Fibroblast of mammary gland (primary cell): ENCODE measurements at regions not wholly inside any gene's neighbourhood (a gene's known extent, or its start where the extent isn't known, plus 50 kb on each side); places are given as distances from the start of the nearest gene placed in this dataset.

Source experiments
- DNase-seq: peaks from one replicate; pipeline ENCODE4 v3.0.0-alpha.2; 2010; ENCODE audit warnings: low read depth
- H3K4me3 ChIP-seq: 2 replicates; pipeline ENCODE4 v1.5.1; 2011; ENCODE audit warnings: low read depth, mild to moderate bottlenecking, low read length, moderate library complexity; ENCODE audit not compliant: control insufficient read depth
- TF ChIP-seq, protein P1 (sequence below): conservative IDR thresholded peaks from 2 replicates; pipeline ENCODE4 v1.5.1; 2011; ENCODE audit warnings: low read depth, low read length, inconsistent platforms; ENCODE audit not compliant: control insufficient read depth, insufficient read depth

DNA sequence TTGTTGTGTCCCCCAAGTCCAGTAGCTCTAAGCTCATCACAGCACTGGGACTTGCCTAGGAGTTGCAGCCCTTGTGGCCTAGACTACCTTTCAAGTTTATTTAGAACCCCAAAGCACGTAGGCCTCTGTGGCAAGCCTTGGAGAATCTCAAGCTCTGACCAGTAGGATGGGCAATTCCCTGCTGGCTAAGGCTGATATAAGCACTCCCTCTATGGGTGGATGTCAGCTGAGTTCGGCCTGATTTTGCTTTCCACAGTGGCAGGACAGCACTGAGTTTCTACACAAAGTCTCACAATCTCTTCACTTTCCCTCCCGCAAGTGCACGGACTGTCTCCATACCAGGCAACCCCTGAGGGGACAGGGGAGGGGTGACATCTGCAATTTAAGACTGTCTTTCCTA, 886.4 kb upstream of the LRRN3 start:
- no peak for DNase-seq
- H3K4me3 ChIP-seq: no peak overlapping the region
- TF ChIP-seq, protein P1, sequence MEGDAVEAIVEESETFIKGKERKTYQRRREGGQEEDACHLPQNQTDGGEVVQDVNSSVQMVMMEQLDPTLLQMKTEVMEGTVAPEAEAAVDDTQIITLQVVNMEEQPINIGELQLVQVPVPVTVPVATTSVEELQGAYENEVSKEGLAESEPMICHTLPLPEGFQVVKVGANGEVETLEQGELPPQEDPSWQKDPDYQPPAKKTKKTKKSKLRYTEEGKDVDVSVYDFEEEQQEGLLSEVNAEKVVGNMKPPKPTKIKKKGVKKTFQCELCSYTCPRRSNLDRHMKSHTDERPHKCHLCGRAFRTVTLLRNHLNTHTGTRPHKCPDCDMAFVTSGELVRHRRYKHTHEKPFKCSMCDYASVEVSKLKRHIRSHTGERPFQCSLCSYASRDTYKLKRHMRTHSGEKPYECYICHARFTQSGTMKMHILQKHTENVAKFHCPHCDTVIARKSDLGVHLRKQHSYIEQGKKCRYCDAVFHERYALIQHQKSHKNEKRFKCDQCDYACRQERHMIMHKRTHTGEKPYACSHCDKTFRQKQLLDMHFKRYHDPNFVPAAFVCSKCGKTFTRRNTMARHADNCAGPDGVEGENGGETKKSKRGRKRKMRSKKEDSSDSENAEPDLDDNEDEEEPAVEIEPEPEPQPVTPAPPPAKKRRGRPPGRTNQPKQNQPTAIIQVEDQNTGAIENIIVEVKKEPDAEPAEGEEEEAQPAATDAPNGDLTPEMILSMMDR: no peak

DNA sequence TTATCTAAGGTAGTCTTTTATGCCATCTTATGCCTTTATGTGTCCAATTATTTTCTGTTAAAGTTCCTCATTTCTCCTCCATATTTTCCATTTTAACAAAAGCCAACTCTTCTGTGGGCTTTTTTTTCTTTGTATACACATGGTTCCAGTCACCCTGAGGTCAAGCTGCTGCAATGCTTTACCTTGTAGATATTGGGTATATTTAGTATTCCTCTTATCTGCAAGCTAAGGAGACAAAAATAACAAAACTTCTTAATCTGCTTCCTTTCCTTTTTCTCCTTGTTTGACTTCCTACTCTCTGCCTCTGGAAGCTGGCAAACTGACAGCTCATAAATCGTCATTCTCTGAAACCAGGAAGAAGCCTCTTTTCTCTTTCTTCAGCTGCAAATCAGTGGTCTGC, 885.0 kb upstream of the LRRN3 start:
- TF ChIP-seq, protein P1: no peak
- no peak overlapping the region for H3K4me3 ChIP-seq
- no peak for DNase-seq

DNA sequence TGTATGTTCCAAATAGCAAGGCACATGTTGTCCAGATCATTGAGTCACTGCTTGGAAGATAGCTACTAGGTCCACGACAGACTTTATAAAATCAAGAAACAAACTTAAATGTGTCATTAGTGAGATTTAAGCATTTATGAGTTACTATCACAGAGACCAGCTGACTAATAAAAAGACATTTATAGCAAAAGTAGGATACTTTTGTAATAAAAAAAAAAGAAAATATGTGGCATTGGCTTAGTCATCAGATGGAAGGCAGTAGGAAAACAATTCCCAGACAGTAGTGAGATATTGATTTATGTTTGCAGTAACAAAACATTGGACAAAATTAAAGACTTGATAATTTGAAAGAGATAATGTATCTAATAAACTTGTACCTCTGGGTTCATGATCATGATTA, 881.0 kb upstream of the LRRN3 start:
- no peak overlapping the region for H3K4me3 ChIP-seq
- TF ChIP-seq, protein P1: no peak
- DNase-seq: no peak

DNA sequence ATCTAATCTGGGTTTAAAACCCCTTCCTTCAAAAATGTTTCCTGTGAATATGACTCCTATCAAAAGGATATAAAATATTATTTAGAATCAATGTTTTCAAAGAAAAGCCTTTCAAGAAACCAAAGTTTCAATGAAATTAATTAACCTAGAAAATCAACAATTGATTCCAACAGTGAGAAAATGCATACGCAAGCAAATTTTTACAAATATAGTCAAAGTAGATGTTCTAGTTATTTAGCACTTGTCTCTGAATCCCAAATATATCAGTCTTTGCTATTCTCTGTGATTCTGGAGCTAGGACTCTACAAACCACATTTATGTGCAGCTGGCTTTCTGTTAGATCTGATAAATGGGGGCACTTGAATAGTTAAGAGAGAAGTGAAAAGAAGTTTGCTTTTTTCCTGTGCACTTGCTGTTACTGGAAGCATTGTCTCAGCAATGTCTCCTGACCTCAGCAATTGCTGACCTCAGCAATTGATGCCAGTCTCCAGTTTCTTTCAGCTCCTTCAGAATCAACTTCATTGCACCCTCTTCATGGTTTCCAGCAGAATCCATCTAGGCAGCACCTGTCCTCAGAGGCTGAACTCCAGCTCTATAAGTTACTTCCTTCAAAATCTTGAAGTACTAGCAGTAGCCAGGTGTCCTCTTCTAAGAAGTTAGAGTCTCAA, 879.9 kb upstream of the LRRN3 start:
- H3K4me3 ChIP-seq: no peak overlapping the region
- DNase-seq: no peak
- TF ChIP-seq, protein P1: no peak

DNA sequence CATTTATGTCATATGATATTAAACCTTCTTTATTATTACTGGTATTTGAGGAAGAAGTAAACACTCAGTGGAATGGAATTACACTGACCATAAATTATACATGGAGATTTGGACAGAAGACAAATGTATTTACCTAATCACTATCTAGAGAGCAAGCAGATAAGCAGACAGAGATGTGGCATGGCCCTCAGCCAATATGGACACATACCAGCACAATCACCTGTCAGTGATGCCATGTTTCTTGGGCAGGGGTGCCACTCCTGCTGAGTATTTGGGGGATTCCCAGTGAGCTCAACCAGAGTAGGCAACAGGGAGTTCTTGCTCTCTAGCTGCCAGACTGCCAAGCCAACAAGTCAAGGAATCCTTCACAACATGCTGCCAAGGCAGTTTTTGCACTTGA, 866.3 kb upstream of the LRRN3 start:
- TF ChIP-seq, protein P1: no peak
- no peak overlapping the region for H3K4me3 ChIP-seq
- no peak for DNase-seq

DNA sequence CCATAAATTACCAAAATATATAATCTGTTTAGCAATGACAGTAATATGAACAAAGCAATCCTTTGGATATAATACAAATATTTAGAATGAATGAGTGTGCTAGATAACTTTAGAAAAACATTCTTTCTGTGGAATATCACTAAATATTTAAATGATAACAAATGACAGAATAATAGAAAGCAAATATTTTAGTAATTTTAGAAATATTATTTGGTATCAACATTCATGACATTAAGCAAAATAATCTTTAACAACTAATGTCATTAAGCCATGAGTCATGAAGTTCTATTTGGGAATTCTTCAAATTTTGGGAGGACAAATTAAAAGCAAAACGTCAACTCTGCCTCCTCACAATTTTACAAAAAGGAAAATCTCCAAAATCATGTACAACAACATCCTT, 844.8 kb upstream of the LRRN3 start:
- no peak overlapping the region for H3K4me3 ChIP-seq
- no peak for DNase-seq
- TF ChIP-seq, protein P1: no peak

DNA sequence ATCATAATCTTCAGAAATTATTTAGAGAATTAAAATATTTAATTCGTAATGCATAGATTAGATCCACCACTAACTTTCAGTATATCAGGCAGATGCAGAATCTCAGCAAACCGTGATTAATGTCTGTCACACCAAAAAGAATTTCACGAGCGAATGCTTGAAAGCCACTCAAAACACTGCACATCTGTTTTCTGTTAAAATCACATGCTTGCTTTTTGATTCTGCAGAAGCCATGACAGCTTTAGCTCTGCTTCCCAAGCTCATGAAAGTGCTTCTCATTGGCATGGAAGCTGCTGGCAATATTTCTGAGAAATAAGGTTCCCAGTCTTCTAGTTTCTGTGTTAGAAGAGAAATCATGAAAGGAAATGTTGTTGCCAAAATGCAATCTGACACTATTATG, 837.8 kb upstream of the LRRN3 start:
- DNase-seq: no peak
- TF ChIP-seq, protein P1: no peak
- H3K4me3 ChIP-seq: no peak overlapping the region
